GM19239 (cell line): ENCODE measurements at regions not wholly inside any gene's neighbourhood (a gene's known extent, or its start where the extent isn't known, plus 50 kb on each side); places are given as distances from the start of the nearest gene placed in this dataset.
"Not testable (repeated sequence)": the region's sequence is repeated elsewhere in the genome, so short reads cannot be mapped to it uniquely, and the experiment has no call there.

Source experiments
- DNase-seq: peaks from one replicate; pipeline ENCODE4 v3.0.0; 2011; ENCODE audit warnings: low spot score; ENCODE audit not compliant: insufficient read length
- FAIRE-seq: peaks from 2 replicates; lab custom pipeline; 2011; peaks lifted over from hg19 to GRCh38; lab: Jason Lieb, UNC

- DNase-seq, result no peak
- no peak for FAIRE-seq
Measured at GRCh38 chr4:126874533-126874932, 758.2 kb upstream of the INTU start.

- no peak for FAIRE-seq
- no peak for DNase-seq
Measured at GRCh38 chr4:126888968-126889367, 743.8 kb upstream of the INTU start.

- FAIRE-seq (no peak), DNase-seq (no peak)
Measured at GRCh38 chr4:126890383-126890782, 742.4 kb upstream of the INTU start.

- DNase-seq (no peak), FAIRE-seq (no peak)
Measured at GRCh38 chr4:126890994-126891393, 741.8 kb upstream of the INTU start.

- no peak for FAIRE-seq
- DNase-seq, result no peak
Measured at GRCh38 chr4:126894963-126895362, 737.8 kb upstream of the INTU start.

- FAIRE-seq, result no peak
- DNase-seq, result no peak
Measured at GRCh38 chr4:126895988-126896570, 736.7 kb upstream of the INTU start.

GRCh38 chr4:126897038-126897437 lies 735.7 kb upstream of the INTU start:
- DNase-seq (no peak), FAIRE-seq (no peak)

GRCh38 chr4:126898815-126899214 lies 733.9 kb upstream of the INTU start:
- DNase-seq, result no peak
- FAIRE-seq, result no peak

- DNase-seq, result no peak
Measured at GRCh38 chr4:126899331-126899801, 733.4 kb upstream of the INTU start.

GRCh38 chr4:126906466-126906865 lies 726.3 kb upstream of the INTU start:
- DNase-seq, result no peak
- FAIRE-seq, result no peak

More at GRCh38 chr4:126899331-126899801, 733.4 kb upstream of the INTU start:
- no peak for FAIRE-seq

GRCh38 chr4:126907389-126907788 lies 725.4 kb upstream of the INTU start:
- FAIRE-seq (no peak), DNase-seq (no peak)

- DNase-seq (no peak), FAIRE-seq (no peak)
Measured at GRCh38 chr4:126916049-126916625, 716.6 kb upstream of the INTU start.

GRCh38 chr4:126916626-126917140 lies 716.1 kb upstream of the INTU start:
- no peak for FAIRE-seq
- no peak for DNase-seq

- not testable (repeated sequence) for FAIRE-seq, DNase-seq
Measured at GRCh38 chr4:126922328-126922938, 710.3 kb upstream of the INTU start.

- FAIRE-seq, result no peak
- no peak for DNase-seq
Measured at GRCh38 chr4:126924237-126924636, 708.5 kb upstream of the INTU start.

GRCh38 chr4:126930059-126930458 lies 702.7 kb upstream of the INTU start:
- DNase-seq, FAIRE-seq: not testable (repeated sequence)

GRCh38 chr4:126935801-126936200 lies 697.0 kb upstream of the INTU start:
- FAIRE-seq (no peak), DNase-seq (no peak)

GRCh38 chr4:126937342-126937741 lies 695.4 kb upstream of the INTU start:
- FAIRE-seq, result no peak
- no peak for DNase-seq

GRCh38 chr4:126937846-126938422 lies 694.8 kb upstream of the INTU start:
- no peak for FAIRE-seq
- no peak for DNase-seq

GRCh38 chr4:126939401-126939800 lies 693.4 kb upstream of the INTU start:
- FAIRE-seq (no peak), DNase-seq (no peak)

- no peak for FAIRE-seq
- DNase-seq, result no peak
Measured at GRCh38 chr4:126947536-126947935, 685.2 kb upstream of the INTU start.
